H9 (cell line): ENCODE measurements at regions not wholly inside any gene's neighbourhood (a gene's known extent, or its start where the extent isn't known, plus 50 kb on each side); places are given as distances from the start of the nearest gene placed in this dataset.

Source experiments
- DNase-seq: peaks from one replicate; pipeline ENCODE4 v3.0.0-alpha.2; 2017
- H2AFZ ChIP-seq: one replicate; pipeline ENCODE4 v1.6.1; 2013; ENCODE audit warnings: mild to moderate bottlenecking, low read length, control low read depth, moderate library complexity
- H2AK5ac ChIP-seq: 2 replicates; pipeline ENCODE4 v1.6.1; 2013; ENCODE audit warnings: low read length, control low read depth, mixed read lengths; ENCODE audit not compliant: insufficient read length
- H2BK120ac ChIP-seq: one replicate; pipeline ENCODE4 v1.6.1; 2013; ENCODE audit warnings: low read depth, mild to moderate bottlenecking, low read length, control low read depth, inconsistent platforms; ENCODE audit not compliant: poor library complexity, severe bottlenecking
- H2BK12ac ChIP-seq: 2 replicates; pipeline ENCODE4 v1.6.1; 2013; ENCODE audit warnings: low read length, control low read depth, mixed read lengths, low read depth; ENCODE audit not compliant: insufficient read length
- H2BK15ac ChIP-seq: 2 replicates; pipeline ENCODE4 v1.6.1; 2013; ENCODE audit warnings: low read depth, low read length, control low read depth
- H2BK20ac ChIP-seq: one replicate; pipeline ENCODE4 v1.6.1; 2013; ENCODE audit warnings: low read depth, mild to moderate bottlenecking, low read length, control low read depth, inconsistent platforms; ENCODE audit not compliant: poor library complexity, severe bottlenecking
- H2BK5ac ChIP-seq: 2 replicates; pipeline ENCODE4 v1.6.1; 2013; ENCODE audit warnings: low read length, control low read depth, mixed read lengths; ENCODE audit not compliant: insufficient read length
- H3K14ac ChIP-seq: 2 replicates; pipeline ENCODE4 v1.6.1; 2013; ENCODE audit warnings: low read length, control low read depth; ENCODE audit not compliant: insufficient read depth
- H3K18ac ChIP-seq: 2 replicates; pipeline ENCODE4 v1.6.1; 2013; ENCODE audit warnings: low read depth, mild to moderate bottlenecking, mixed read lengths, low read length, control low read depth; ENCODE audit not compliant: insufficient read length
- H3K23ac ChIP-seq: 2 replicates; pipeline ENCODE4 v1.6.1; 2013; ENCODE audit warnings: low read length, control low read depth, mixed read lengths, low read depth; ENCODE audit not compliant: insufficient read length
- H3K23me2 ChIP-seq: 2 replicates; pipeline ENCODE4 v1.6.1; 2013; ENCODE audit warnings: low read depth, mild to moderate bottlenecking, mixed read lengths, low read length, control low read depth; ENCODE audit not compliant: insufficient read length, poor library complexity, severe bottlenecking
- H3K27ac ChIP-seq: 2 replicates; pipeline ENCODE4 v1.5.1; 2013; ENCODE audit warnings: low read length, control low read depth, mixed read lengths, low read depth; ENCODE audit not compliant: insufficient read length
- H3K27me3 ChIP-seq: 2 replicates; pipeline ENCODE4 v1.6.1; 2013; ENCODE audit warnings: low read length, control low read depth, inconsistent platforms; ENCODE audit not compliant: insufficient read depth
- H3K4ac ChIP-seq: 2 replicates; pipeline ENCODE4 v1.6.1; 2013; ENCODE audit warnings: low read depth, mild to moderate bottlenecking, control low read depth, inconsistent platforms, low read length, moderate library complexity
- H3K4me1 ChIP-seq: 2 replicates; pipeline ENCODE4 v1.6.1; 2013; ENCODE audit warnings: low read length, control low read depth, inconsistent platforms; ENCODE audit not compliant: insufficient read depth
- H3K4me2 ChIP-seq: 2 replicates; pipeline ENCODE4 v1.6.1; 2013; ENCODE audit warnings: low read length, control low read depth, mixed read lengths; ENCODE audit not compliant: insufficient read length, insufficient read depth
- H3K56ac ChIP-seq: 2 replicates; pipeline ENCODE4 v1.6.1; 2013; ENCODE audit warnings: low read depth, mild to moderate bottlenecking, mixed read lengths, low read length, control low read depth; ENCODE audit not compliant: insufficient read length
- H3K79me1 ChIP-seq: 2 replicates; pipeline ENCODE4 v1.6.1; 2013; ENCODE audit warnings: low read depth, mild to moderate bottlenecking, moderate library complexity, low read length, control low read depth, inconsistent platforms; ENCODE audit not compliant: insufficient read depth, poor library complexity, severe bottlenecking
- H3K79me2 ChIP-seq: 2 replicates; pipeline ENCODE4 v1.6.1; 2013; ENCODE audit warnings: low read length, control low read depth, inconsistent platforms; ENCODE audit not compliant: insufficient read depth
- H3K9ac ChIP-seq: 2 replicates; pipeline ENCODE4 v1.6.1; 2013; ENCODE audit warnings: low read length, control low read depth, mixed read lengths; ENCODE audit not compliant: insufficient read length; ENCODE audit errors: extremely low read depth
- H3K9me3 ChIP-seq: one replicate; pipeline ENCODE4 v1.6.1; 2013; ENCODE audit warnings: low read depth, low read length, inconsistent platforms; ENCODE audit not compliant: control insufficient read depth
- H3T11ph ChIP-seq: one replicate; pipeline ENCODE4 v1.6.1; 2013; ENCODE audit warnings: mild to moderate bottlenecking, low read length, control low read depth, inconsistent platforms
- H4K20me1 ChIP-seq: one replicate; pipeline ENCODE4 v1.6.1; 2013; ENCODE audit not compliant: control insufficient read depth, insufficient read length, insufficient read depth
- H4K5ac ChIP-seq: 2 replicates; pipeline ENCODE4 v1.6.1; 2013; ENCODE audit warnings: low read depth, mild to moderate bottlenecking, mixed read lengths, low read length, control low read depth; ENCODE audit not compliant: insufficient read length
- H4K8ac ChIP-seq: replicated peaks from 2 replicates; pipeline ENCODE4 v1.6.1; 2013; ENCODE audit warnings: low read length, control low read depth, mixed read lengths, low read depth; ENCODE audit not compliant: insufficient read length
- H4K91ac ChIP-seq: 2 replicates; pipeline ENCODE4 v1.6.1; 2013; ENCODE audit warnings: low read depth, mild to moderate bottlenecking, moderate library complexity, mixed read lengths, low read length, control low read depth; ENCODE audit not compliant: insufficient read length
- H3K27ac Mint-ChIP-seq, 3 experiments: 2 replicates in 2 of 3; 3 replicates in 1 of 3; pipeline ENCODE4 v1.8.0; 2020 to 2021; ENCODE audit warnings: mixed read lengths in 3 of 3, mild to moderate bottlenecking in 1 of 3, moderate library complexity in 1 of 3
- H3K27me3 Mint-ChIP-seq: 2 replicates; pipeline ENCODE4 v1.8.0; 2021; ENCODE audit warnings: low read depth, mild to moderate bottlenecking, moderate library complexity, mixed read lengths
- H3K36me3 Mint-ChIP-seq, 3 experiments: 2 replicates in 2 of 3; 3 replicates in 1 of 3; pipeline ENCODE4 v1.8.0; 2020 to 2021; ENCODE audit warnings: low read depth in 3 of 3, mixed read lengths in 3 of 3; ENCODE audit not compliant: insufficient read depth in 1 of 3
- H3K4me1 Mint-ChIP-seq, 2 experiments: 2 replicates each; pipeline ENCODE4 v1.8.0; 2020; ENCODE audit warnings: mixed read lengths in 2 of 2
- H3K4me3 Mint-ChIP-seq, 2 experiments: 2 replicates in 1 of 2; 3 replicates in 1 of 2; pipeline ENCODE4 v1.8.0; 2020 to 2021; ENCODE audit warnings: mild to moderate bottlenecking in 2 of 2, mixed read lengths in 2 of 2, moderate library complexity in 1 of 2
- H3K9me3 Mint-ChIP-seq, 2 experiments: 2 replicates in 1 of 2; 3 replicates in 1 of 2; pipeline ENCODE4 v1.8.0; 2020; ENCODE audit warnings: mild to moderate bottlenecking in 2 of 2, mixed read lengths in 2 of 2, moderate library complexity in 1 of 2
- CTCF ChIP-seq: fragments of 200-600 bp; sonication (generic); conservative IDR thresholded peaks from 3 replicates; pipeline ENCODE4 v1.8.0; 2021; ENCODE audit warnings: antibody characterized with exemption, mild to moderate bottlenecking
- WGBS: extraction: QIAGEN DNeasy Blood & Tissue Kit; methylation state at CpG from one replicate; pipeline ENCODE4 v1.1.7; 2013; ENCODE audit warnings: missing lambda C conversion rate, low lambda C conversion rate, mixed read lengths; ENCODE audit not compliant: insufficient read length; ENCODE audit errors: extremely low coverage; 5-methylcytosine and 5-hydroxymethylcytosine counted together

- H2BK5ac ChIP-seq = no peak overlapping the region
- H3K79me1 ChIP-seq = no peaks in the 10 kb centered on the region
- H2BK15ac ChIP-seq = no peak overlapping the region
- H2AFZ ChIP-seq = no peak overlapping the region
- no peaks in the 10 kb centered on the region; a peak in 1 of 5 replicates for H3K9me3 Mint-ChIP-seq
- TF ChIP-seq CTCF = no peak
- no peak overlapping the region for H2BK20ac ChIP-seq
- no peak overlapping the region for H4K5ac ChIP-seq
- no peaks in the 10 kb centered on the region for H3K4me1 ChIP-seq
- no peak overlapping the region for H2BK12ac ChIP-seq
- no peak overlapping the region for H4K91ac ChIP-seq
- no peak overlapping the region for H3K56ac ChIP-seq
- H2AK5ac ChIP-seq = no peak overlapping the region
- H4K20me1 ChIP-seq = no peaks in the 10 kb centered on the region
- no peaks in the 10 kb centered on the region for H3K27me3 ChIP-seq
- no peak overlapping the region for H3K14ac ChIP-seq
- no peaks in the 10 kb centered on the region for H3K23me2 ChIP-seq
- H3K36me3 Mint-ChIP-seq = no peaks in the 10 kb centered on the region; a peak in 1 of 7 replicates
- no peak overlapping the region for H4K8ac ChIP-seq
- H3K4me1 Mint-ChIP-seq = peaks cover 13 to 15% of the 10 kb centered on the region in 2 experiments
- H3K4ac ChIP-seq = no peak overlapping the region
- H3K4me3 Mint-ChIP-seq = no peak overlapping the region
- H3K23ac ChIP-seq = no peak overlapping the region
- no peak overlapping the region for H2BK120ac ChIP-seq
- no peak overlapping the region for H3K27ac Mint-ChIP-seq
- H3K18ac ChIP-seq = no peak overlapping the region
- no peak overlapping the region for H3K4me2 ChIP-seq
- no peaks in the 10 kb centered on the region for H3K27me3 Mint-ChIP-seq
- WGBS = no CpG with 5 or more reads among the region's 3 CpGs
- H3K27ac ChIP-seq = no peak overlapping the region
- H3K9me3 ChIP-seq = no peaks in the 10 kb centered on the region
- no peak overlapping the region for H3T11ph ChIP-seq
- H3K9ac ChIP-seq = no peak overlapping the region
- H3K79me2 ChIP-seq = no peaks in the 10 kb centered on the region
- DNase-seq = no peak
Measured at GRCh38 chr13:106274551-106275203, 260.8 kb downstream of the EFNB2 start.
